HG02571 (cell line): ENCODE measurements at regions not wholly inside any gene's neighbourhood (a gene's known extent, or its start where the extent isn't known, plus 50 kb on each side); places are given as distances from the start of the nearest gene placed in this dataset.

ENCODE experiments used
- ATAC-seq: cut with Tn5 transposase; IDR thresholded peaks from one replicate; pipeline ENCODE4 v1.9.1; 2021; ENCODE audit warnings: mild to moderate bottlenecking, moderate library complexity; ENCODE audit not compliant: unreplicated experiment

DNA sequence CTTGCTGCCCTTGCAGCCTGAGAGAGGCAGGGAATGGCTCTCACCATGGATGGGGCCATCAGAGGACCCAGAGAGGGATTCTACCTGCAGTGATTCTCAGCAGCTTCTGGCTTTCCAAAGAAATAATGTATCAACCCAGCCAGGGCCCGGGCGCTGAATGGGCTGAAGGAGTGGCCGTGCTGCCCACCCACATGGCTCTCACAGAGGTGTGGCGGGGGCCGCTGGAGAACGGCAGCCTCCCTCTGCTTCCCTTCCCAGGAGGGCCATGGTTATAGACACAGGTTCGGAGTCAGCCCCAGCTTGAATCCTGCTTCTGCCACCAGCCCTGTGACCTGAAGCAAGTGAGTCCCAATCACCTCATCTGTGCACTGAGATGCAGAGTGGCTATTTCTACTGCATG, 82.7 kb downstream of the THAP12 start:
- no peak for ATAC-seq

- no peak for ATAC-seq
These were observed 84.0 kb downstream of the THAP12 start for GRCh38 chr11:76296731-76297542.

- peak; percentile 62 for ATAC-seq
These were observed 86.9 kb upstream of the WNT11 start for GRCh38 chr11:76293189-76293631.

GRCh38 chr11:76292583-76293188, 86.4 kb upstream of the WNT11 start:
- no peak for ATAC-seq

- no peak for ATAC-seq
These were observed 85.5 kb upstream of the WNT11 start for GRCh38 chr11:76291576-76292526.

DNA sequence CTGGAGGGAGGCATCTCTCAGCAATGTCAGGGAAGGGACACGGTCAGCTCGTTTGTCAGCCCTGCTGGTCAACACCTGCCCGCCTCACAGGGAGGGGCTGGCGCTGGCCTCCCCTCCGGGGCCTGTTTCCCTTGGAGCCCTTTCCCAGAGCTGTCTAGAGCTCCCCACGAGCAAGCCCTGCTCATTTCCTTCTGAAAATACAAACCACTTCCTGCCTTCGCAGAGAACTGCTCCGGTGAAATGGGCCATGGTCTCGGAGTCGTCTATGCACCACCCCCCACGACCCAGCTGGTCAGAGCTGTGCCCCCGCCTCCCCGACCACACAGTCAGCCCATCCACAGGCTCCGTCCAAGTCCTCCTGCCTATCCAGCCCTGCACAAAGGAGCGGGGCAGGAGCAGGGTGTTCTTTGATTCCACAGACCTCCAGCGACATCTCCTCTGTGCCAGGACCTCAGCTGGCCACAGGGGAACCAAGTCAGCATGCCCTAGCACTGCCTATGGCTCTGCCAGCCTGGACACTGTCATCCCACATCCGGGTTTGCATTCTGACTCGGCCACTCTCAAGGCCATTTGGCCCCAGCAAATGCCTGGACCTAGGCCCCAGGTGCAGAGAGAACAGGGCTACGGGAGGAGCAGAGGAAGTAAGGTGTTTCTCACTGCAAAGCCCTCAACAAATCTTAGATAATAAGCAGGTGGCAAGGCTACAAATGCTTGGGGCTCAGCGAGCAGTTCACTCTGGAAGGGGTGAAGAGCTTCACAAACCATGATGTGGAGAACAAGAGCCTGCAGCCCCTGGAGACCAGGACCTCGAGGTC, 82.1 kb upstream of the WNT11 start:
- ATAC-seq: no peak

DNA sequence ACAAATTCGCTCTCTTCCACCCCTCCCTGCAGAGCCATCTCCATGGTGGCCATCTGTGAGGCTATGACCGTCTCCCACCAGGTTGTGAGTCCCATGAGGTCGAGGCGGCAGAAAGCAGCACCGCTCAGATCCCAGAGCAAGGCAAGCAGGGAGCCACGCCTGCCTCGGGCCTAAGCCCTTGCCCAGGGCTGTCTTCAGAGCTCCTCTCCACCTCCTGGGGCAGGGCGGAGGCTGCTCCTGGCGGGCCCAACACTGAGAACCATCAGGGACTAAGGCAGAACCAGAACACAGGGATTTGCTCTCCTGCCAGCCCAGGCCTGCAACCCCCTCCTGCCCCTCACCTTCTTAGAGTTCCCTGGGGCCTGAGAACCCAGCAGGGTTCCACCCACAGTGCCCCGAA, 80.9 kb upstream of the WNT11 start:
- ATAC-seq: no peak

DNA sequence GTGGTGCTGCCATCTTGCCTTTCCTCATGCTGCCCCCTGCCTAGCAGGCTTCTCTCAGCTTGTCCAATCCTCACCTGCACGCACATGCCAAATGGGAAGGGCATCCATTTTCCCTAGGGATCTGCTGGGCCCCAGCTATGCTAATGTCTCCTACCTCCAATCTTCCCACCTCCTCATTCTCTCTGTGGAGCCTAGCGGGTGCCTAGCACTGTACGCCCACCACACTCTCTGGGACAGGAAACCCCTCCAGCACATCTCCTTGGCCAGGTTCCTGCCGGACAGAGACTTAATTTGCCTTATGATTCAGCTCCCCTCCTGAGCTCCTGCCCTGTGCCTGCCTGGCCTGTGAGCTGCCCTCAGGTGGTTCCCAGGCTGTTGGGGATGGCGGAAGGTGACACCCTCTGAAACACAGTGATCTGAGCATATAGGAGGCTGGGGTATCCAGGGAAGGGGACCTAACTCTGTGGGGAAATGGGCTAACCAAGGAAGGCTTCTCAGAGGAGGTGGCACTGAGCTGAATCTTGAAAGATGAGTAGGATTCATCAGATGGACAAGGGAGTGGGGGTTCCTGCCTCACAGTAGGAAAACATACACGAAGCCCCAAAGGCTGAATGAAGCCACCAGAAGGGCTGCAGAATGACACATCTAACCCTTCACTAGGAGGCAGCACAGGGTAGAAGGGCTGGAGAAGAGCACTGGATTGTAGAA, 79.2 kb upstream of the WNT11 start:
- no peak for ATAC-seq

GRCh38 chr11:76284161-76284560, 77.9 kb upstream of the WNT11 start:
- ATAC-seq: no peak

GRCh38 chr11:76282811-76283595, 76.7 kb upstream of the WNT11 start:
- ATAC-seq: no peak

- no peak for ATAC-seq
These were observed 75.9 kb upstream of the WNT11 start for GRCh38 chr11:76282172-76282571.

DNA sequence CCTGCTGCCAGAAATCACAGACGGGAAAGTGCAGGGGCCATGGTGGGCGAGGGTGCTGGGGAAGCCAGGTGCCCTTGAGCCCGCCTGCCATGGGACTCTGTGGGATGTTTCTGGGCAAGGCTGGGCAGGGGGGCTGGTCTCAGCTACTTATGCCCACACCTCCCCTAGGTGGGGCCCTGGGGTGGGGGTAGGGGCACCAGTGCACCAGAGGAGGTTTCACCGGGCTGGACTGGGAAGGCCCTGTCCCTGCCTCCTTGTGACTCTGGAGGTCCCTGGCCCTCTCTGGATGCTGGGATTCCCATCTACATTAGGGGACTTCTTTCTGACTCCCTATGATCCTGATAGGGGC, 75.2 kb upstream of the WNT11 start:
- ATAC-seq: no peak

GRCh38 chr11:76280882-76281557, 74.7 kb upstream of the WNT11 start:
- ATAC-seq: no peak

- no peak for ATAC-seq
These were observed 74.0 kb upstream of the WNT11 start for GRCh38 chr11:76280151-76280881.

GRCh38 chr11:76279646-76280045, 73.3 kb upstream of the WNT11 start:
- no peak for ATAC-seq

GRCh38 chr11:76279038-76279437, 72.7 kb upstream of the WNT11 start:
- no peak for ATAC-seq

DNA sequence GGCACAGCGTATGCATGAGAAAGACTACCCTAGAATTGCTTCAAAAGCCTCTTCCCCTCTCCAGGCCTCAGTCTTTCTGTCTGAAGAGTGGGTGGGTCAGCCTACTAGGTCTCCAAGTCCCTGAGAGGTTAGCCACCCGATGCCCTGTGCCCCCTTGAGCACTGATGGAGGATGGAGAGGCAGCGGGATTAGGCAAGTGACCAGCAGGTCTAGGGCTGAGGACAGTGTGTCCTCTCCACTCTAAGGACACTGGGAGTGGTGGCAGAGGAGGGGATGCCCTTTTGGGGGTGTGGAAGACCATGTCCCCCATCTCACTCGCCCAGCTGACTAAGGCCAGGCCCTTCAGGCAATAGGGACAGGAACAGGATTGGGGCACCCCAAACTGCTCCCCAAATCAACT, 72.2 kb upstream of the WNT11 start:
- ATAC-seq: no peak
